ENCODE measurements at regions not wholly inside any gene's neighbourhood (a gene's known extent, or its start where the extent isn't known, plus 50 kb on each side); places are given as distances from the start of the nearest gene placed in this dataset.

- no peak for DNase-seq
Measured at GRCh38 chr6:141364232-141364631, 768.5 kb upstream of the GJE1 start.

GRCh38 chr6:141361559-141361958 lies 771.2 kb upstream of the GJE1 start:
- no peak for DNase-seq

- DNase-seq = no peak
Measured at GRCh38 chr6:141359953-141360352, 772.8 kb upstream of the GJE1 start.

GRCh38 chr6:141354191-141354955 lies 778.4 kb upstream of the GJE1 start:
- no peak for DNase-seq

GRCh38 chr6:141351721-141352120 lies 781.0 kb upstream of the GJE1 start:
- no peak for DNase-seq

- no peak for DNase-seq
Measured at GRCh38 chr6:141349710-141350109, 783.0 kb upstream of the GJE1 start.

- DNase-seq = no peak
Measured at GRCh38 chr6:141347906-141348492, 784.7 kb upstream of the GJE1 start.

GRCh38 chr6:141347086-141347485 lies 785.6 kb upstream of the GJE1 start:
- DNase-seq = no peak

GRCh38 chr6:141346535-141346934 lies 786.2 kb upstream of the GJE1 start:
- DNase-seq = no peak

GRCh38 chr6:141337191-141337590 lies 795.5 kb upstream of the GJE1 start:
- no peak for DNase-seq

- DNase-seq = no peak
Measured at GRCh38 chr6:141335477-141336273, 797.0 kb upstream of the GJE1 start.

GRCh38 chr6:141326925-141327324 lies 805.8 kb upstream of the GJE1 start:
- no peak for DNase-seq

GRCh38 chr6:141326426-141326825 lies 806.3 kb upstream of the GJE1 start:
- peak; percentile 57 for DNase-seq

GRCh38 chr6:141321493-141322347 lies 811.0 kb upstream of the GJE1 start:
- DNase-seq = no peak

- no peak for DNase-seq
Measured at GRCh38 chr6:141316236-141316635, 816.5 kb upstream of the GJE1 start.

- DNase-seq = no peak
Measured at GRCh38 chr6:141313986-141314385, 818.7 kb upstream of the GJE1 start.

GRCh38 chr6:141309295-141309694 lies 823.4 kb upstream of the GJE1 start:
- DNase-seq = no peak

GRCh38 chr6:141307309-141307998 lies 825.3 kb upstream of the GJE1 start:
- DNase-seq = no peak

GRCh38 chr6:141303907-141304306 lies 828.8 kb upstream of the GJE1 start:
- DNase-seq = no peak

- DNase-seq = no peak
Measured at GRCh38 chr6:141301779-141302178, 830.9 kb upstream of the GJE1 start.

- DNase-seq = no peak
Measured at GRCh38 chr6:141290941-141291721, 841.6 kb upstream of the GJE1 start.

GRCh38 chr6:141288947-141289346 lies 843.8 kb upstream of the GJE1 start:
- no peak for DNase-seq

All from activated CD8-positive, alpha-beta memory T cell treated with anti-CD3 and anti-CD28 coated beads for 24 hours (primary cell).